ENCODE measurements at regions not wholly inside any gene's neighbourhood (a gene's known extent, or its start where the extent isn't known, plus 50 kb on each side); places are given as distances from the start of the nearest gene placed in this dataset.
"Not testable (repeated sequence)": the region's sequence is repeated elsewhere in the genome, so short reads cannot be mapped to it uniquely, and the experiment has no call there.

- not testable (repeated sequence) for TF ChIP-seq CTCF (IDR thresholded peaks at IDR 0.05); POLR2A (IDR thresholded peaks at IDR 0.05; ENCODE audit: low read depth)
Measured at GRCh38 chr10:81735167-81735566, 139.8 kb upstream of the NRG3 start.

All from esophagus muscularis mucosa (tissue), 3 donors.